ENCODE measurements at regions not wholly inside any gene's neighbourhood (a gene's known extent, or its start where the extent isn't known, plus 50 kb on each side); places are given as distances from the start of the nearest gene placed in this dataset.
"Not testable (repeated sequence)": the region's sequence is repeated elsewhere in the genome, so short reads cannot be mapped to it uniquely, and the experiment has no call there.

- H3K4me3 ChIP-seq (replicated peaks; ENCODE audit: low read depth, low read length): no peak overlapping the region
- TF ChIP-seq CTCF (IDR thresholded peaks at IDR 0.05; ENCODE audit: low read depth, low read length, missing control alignments): no peak
- DNase-seq (ENCODE audit: extremely low read depth, low read depth): no peak
These were observed 498.9 kb downstream of the STK39 start for GRCh38 chr2:167748536-167748935.

GRCh38 chr2:167745667-167746066 lies 501.7 kb downstream of the STK39 start:
- DNase-seq (ENCODE audit: extremely low read depth, low read depth): no peak
- no peak overlapping the region for H3K4me3 ChIP-seq (replicated peaks; ENCODE audit: low read depth, low read length)
- no peak for TF ChIP-seq CTCF (IDR thresholded peaks at IDR 0.05; ENCODE audit: low read depth, low read length, missing control alignments)

GRCh38 chr2:167739921-167740320 lies 507.5 kb downstream of the STK39 start:
- H3K4me3 ChIP-seq (replicated peaks; ENCODE audit: low read depth, low read length); DNase-seq (ENCODE audit: extremely low read depth, low read depth): not testable (repeated sequence)

- TF ChIP-seq CTCF (IDR thresholded peaks at IDR 0.05; ENCODE audit: low read depth, low read length, missing control alignments): no peak
- no peak overlapping the region for H3K4me3 ChIP-seq (replicated peaks; ENCODE audit: low read depth, low read length)
- no peak for DNase-seq (ENCODE audit: extremely low read depth, low read depth)
These were observed 513.6 kb downstream of the STK39 start for GRCh38 chr2:167733747-167734146.

GRCh38 chr2:167732326-167732725 lies 515.1 kb downstream of the STK39 start:
- no peak overlapping the region for H3K4me3 ChIP-seq (replicated peaks; ENCODE audit: low read depth, low read length)
- no peak for TF ChIP-seq CTCF (IDR thresholded peaks at IDR 0.05; ENCODE audit: low read depth, low read length, missing control alignments)
- DNase-seq (ENCODE audit: extremely low read depth, low read depth): no peak

- H3K4me3 ChIP-seq (replicated peaks; ENCODE audit: low read depth, low read length): no peak overlapping the region
- TF ChIP-seq CTCF (IDR thresholded peaks at IDR 0.05; ENCODE audit: low read depth, low read length, missing control alignments): no peak
- no peak for DNase-seq (ENCODE audit: extremely low read depth, low read depth)
These were observed 517.5 kb downstream of the STK39 start for GRCh38 chr2:167729911-167730310.

GRCh38 chr2:167726788-167727187 lies 520.6 kb downstream of the STK39 start:
- DNase-seq (ENCODE audit: extremely low read depth, low read depth): no peak
- no peak overlapping the region for H3K4me3 ChIP-seq (replicated peaks; ENCODE audit: low read depth, low read length)
- TF ChIP-seq CTCF (IDR thresholded peaks at IDR 0.05; ENCODE audit: low read depth, low read length, missing control alignments): no peak
